Astrocyte (in vitro differentiated cells and primary cell): ENCODE measurements at regions not wholly inside any gene's neighbourhood (a gene's known extent, or its start where the extent isn't known, plus 50 kb on each side); places are given as distances from the start of the nearest gene placed in this dataset.

Source experiments
- EZH2 ChIP-seq: IDR thresholded peaks from 2 replicates; pipeline ENCODE4 v1.6.1; 2012; ENCODE audit warnings: mild to moderate bottlenecking, low read length, inconsistent platforms; ENCODE audit not compliant: insufficient read depth
- TF ChIP-seq, protein P1 (sequence below): IDR thresholded peaks from 2 replicates; pipeline ENCODE4 v1.5.1; 2011; ENCODE audit warnings: low read depth, mild to moderate bottlenecking, inconsistent platforms, low read length, moderate library complexity; ENCODE audit not compliant: insufficient read depth

GRCh38 chr20:7540018-7540417, 400.2 kb downstream of the HAO1 start:
- TF ChIP-seq EZH2, result no peak
- TF ChIP-seq, protein P1, sequence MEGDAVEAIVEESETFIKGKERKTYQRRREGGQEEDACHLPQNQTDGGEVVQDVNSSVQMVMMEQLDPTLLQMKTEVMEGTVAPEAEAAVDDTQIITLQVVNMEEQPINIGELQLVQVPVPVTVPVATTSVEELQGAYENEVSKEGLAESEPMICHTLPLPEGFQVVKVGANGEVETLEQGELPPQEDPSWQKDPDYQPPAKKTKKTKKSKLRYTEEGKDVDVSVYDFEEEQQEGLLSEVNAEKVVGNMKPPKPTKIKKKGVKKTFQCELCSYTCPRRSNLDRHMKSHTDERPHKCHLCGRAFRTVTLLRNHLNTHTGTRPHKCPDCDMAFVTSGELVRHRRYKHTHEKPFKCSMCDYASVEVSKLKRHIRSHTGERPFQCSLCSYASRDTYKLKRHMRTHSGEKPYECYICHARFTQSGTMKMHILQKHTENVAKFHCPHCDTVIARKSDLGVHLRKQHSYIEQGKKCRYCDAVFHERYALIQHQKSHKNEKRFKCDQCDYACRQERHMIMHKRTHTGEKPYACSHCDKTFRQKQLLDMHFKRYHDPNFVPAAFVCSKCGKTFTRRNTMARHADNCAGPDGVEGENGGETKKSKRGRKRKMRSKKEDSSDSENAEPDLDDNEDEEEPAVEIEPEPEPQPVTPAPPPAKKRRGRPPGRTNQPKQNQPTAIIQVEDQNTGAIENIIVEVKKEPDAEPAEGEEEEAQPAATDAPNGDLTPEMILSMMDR, result no peak
